CD8-positive, alpha-beta memory T cell (primary cell): ENCODE measurements at regions not wholly inside any gene's neighbourhood (a gene's known extent, or its start where the extent isn't known, plus 50 kb on each side); places are given as distances from the start of the nearest gene placed in this dataset.

ENCODE experiments used
- CTCF ChIA-PET: fragments of 350-600 bp; sonication (Branson Sonifier 250); formaldehyde crosslinking; loops from one replicate; lab custom pipeline; 2021; ENCODE audit warnings: antibody characterized with exemption; lab: Charles Lee
- POLR2A ChIA-PET: fragments of 350-600 bp; sonication (Branson Sonifier 250); formaldehyde crosslinking; loops from one replicate; lab custom pipeline; 2021; ENCODE audit warnings: antibody characterized with exemption; lab: Charles Lee
- DNase-seq, 5 donors: peaks; one replicate each; pipeline versions ENCODE4 v3.0.0 to v3.0.0-alpha.2; 2020 to 2022; ENCODE audit warnings: mixed read lengths in 1 of 5
- H3K27ac ChIP-seq: one replicate; pipeline ENCODE4 v1.7.0; 2013; ENCODE audit warnings: low read depth, mild to moderate bottlenecking, low read length, moderate library complexity
- H3K27me3 ChIP-seq: 2 replicates; pipeline ENCODE4 v1.7.0; 2013; ENCODE audit warnings: low read length, mild to moderate bottlenecking; ENCODE audit not compliant: insufficient read depth, poor library complexity, severe bottlenecking
- H3K36me3 ChIP-seq: 2 replicates; pipeline ENCODE4 v1.7.0; 2013; ENCODE audit warnings: mild to moderate bottlenecking, low read length, moderate library complexity; ENCODE audit not compliant: insufficient read depth
- H3K4me1 ChIP-seq: 2 replicates; pipeline ENCODE4 v1.7.0; 2013; ENCODE audit warnings: mild to moderate bottlenecking, low read length, moderate library complexity; ENCODE audit not compliant: insufficient read depth
- H3K4me3 ChIP-seq: 2 replicates; pipeline ENCODE4 v1.7.0; 2013; ENCODE audit warnings: mild to moderate bottlenecking, low read length
- H3K9me3 ChIP-seq: 2 replicates; pipeline ENCODE4 v1.7.0; 2013; ENCODE audit warnings: mild to moderate bottlenecking, low read length
- H3K27ac Mint-ChIP-seq, 8 donors: one replicate each; pipeline ENCODE4 v1.8.0; 2020 to 2021; ENCODE audit warnings: mixed read lengths in 8 of 8, mild to moderate bottlenecking in 6 of 8, inconsistent platforms in 3 of 8, moderate library complexity in 3 of 8
- H3K27me3 Mint-ChIP-seq, 2 donors: one replicate each; pipeline ENCODE4 v1.8.0; 2020 to 2021; ENCODE audit warnings: mixed read lengths in 2 of 2, mild to moderate bottlenecking in 1 of 2, moderate library complexity in 1 of 2
- H3K36me3 Mint-ChIP-seq, 3 donors: one replicate each; pipeline ENCODE4 v1.8.0; 2020 to 2021; ENCODE audit warnings: mixed read lengths in 3 of 3, inconsistent platforms in 1 of 3, mild to moderate bottlenecking in 1 of 3
- H3K4me1 Mint-ChIP-seq, 3 donors: one replicate each; pipeline ENCODE4 v1.8.0; 2020 to 2021; ENCODE audit warnings: mixed read lengths in 3 of 3, inconsistent platforms in 1 of 3, mild to moderate bottlenecking in 1 of 3
- H3K4me3 Mint-ChIP-seq, 7 donors: one replicate each; pipeline ENCODE4 v1.8.0; 2020 to 2021; ENCODE audit warnings: mixed read lengths in 7 of 7, mild to moderate bottlenecking in 6 of 7, moderate library complexity in 4 of 7, inconsistent platforms in 2 of 7
- H3K9me3 Mint-ChIP-seq, 5 donors: one replicate each; pipeline ENCODE4 v1.8.0; 2020 to 2022; ENCODE audit warnings: mixed read lengths in 5 of 5, mild to moderate bottlenecking in 3 of 5, moderate library complexity in 2 of 5, inconsistent platforms in 1 of 5

DNA sequence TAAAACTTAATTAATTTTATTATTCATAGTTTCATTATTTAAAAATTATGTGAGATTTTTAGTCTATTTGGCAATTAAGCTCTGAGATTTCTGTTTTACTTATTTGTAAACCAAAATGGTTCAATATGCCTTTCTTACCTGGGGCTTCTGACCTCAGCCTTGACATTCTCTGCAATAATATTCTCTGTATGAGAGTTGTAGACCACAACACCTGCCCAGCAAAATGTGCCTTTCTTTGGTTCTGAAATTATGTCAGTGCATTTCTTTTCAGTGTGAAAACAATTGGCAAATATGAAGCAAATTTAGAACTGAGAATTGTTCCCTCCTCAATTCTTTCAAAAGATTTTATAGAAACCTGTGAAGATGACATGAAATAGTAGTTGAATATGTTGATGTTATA is 426.4 kb upstream of the FZD8 start:
- Histone ChIP-seq H3K9me3 (no peaks in the 10 kb centered on the region), H3K27me3 (no peaks in the 10 kb centered on the region), H3K27ac (no peak overlapping the region), H3K4me3 (no peak overlapping the region), H3K4me1 (no peaks in the 10 kb centered on the region), H3K36me3 (no peaks in the 10 kb centered on the region)
- no peak for DNase-seq
- no peaks in the 10 kb centered on the region for H3K27me3 Mint-ChIP-seq
- no peak overlapping the region for H3K27ac Mint-ChIP-seq
- ChIA-PET POLR2A (no interaction called here), CTCF (no interaction called here)
- peaks cover 4 to 14% (median 7%) of the 10 kb centered on the region in 5 donors for H3K9me3 Mint-ChIP-seq
- H3K4me1 Mint-ChIP-seq: no peaks in the 10 kb centered on the region
- H3K36me3 Mint-ChIP-seq: no peaks in the 10 kb centered on the region
- no peak overlapping the region for H3K4me3 Mint-ChIP-seq

DNA sequence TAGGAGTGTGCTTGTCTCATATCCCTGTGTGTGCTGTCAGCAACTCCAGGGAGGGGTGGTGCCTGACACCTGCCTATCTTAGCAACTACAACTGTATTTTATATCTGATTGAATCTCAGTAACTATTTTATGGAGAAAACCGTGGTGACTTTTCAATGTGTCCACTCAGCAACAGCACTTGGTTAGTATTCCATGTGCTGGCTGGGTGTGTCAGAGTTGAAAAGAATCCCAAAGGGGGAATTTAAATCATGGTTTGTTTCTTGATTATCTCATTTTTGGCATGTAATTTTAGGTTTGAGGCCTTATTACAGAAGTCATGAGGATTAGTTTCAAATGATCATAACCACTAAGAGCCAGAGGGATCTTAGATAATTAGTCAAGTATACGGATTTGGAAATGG is 425.7 kb upstream of the FZD8 start:
- DNase-seq: no peak
- no peaks in the 10 kb centered on the region for H3K27me3 Mint-ChIP-seq
- H3K9me3 Mint-ChIP-seq: peaks cover 4 to 14% (median 8%) of the 10 kb centered on the region in 5 donors
- no peaks in the 10 kb centered on the region for H3K9me3 ChIP-seq
- H3K4me1 Mint-ChIP-seq: no peaks in the 10 kb centered on the region
- no peaks in the 10 kb centered on the region for H3K4me1 ChIP-seq
- no peaks in the 10 kb centered on the region for H3K36me3 Mint-ChIP-seq
- ChIA-PET POLR2A (no interaction called here), CTCF (no interaction called here)
- H3K27me3 ChIP-seq: no peaks in the 10 kb centered on the region
- H3K27ac ChIP-seq: no peak overlapping the region
- no peaks in the 10 kb centered on the region for H3K36me3 ChIP-seq
- H3K27ac Mint-ChIP-seq: no peak overlapping the region
- no peak overlapping the region for H3K4me3 Mint-ChIP-seq
- H3K4me3 ChIP-seq: no peak overlapping the region

DNA sequence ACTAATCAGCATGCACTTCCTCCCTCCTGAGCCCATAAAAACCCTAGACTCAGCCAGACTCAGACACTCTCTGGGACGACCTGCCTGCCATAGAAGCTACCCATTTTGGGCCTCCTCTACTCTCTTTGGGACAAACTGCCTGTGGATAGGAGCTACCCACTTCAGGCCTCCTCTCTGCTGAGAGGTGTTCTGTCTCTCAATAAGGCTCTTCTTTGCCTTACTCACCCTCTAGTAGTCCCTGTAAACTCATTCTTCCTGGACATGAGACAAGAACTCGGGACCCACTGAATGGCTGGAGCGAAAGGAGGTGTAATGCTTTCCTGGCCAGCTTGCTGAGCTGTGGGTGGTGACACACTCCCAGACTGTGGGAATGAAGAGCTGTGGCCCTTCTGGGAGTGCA is 424.8 kb upstream of the FZD8 start:
- Mint-ChIP-seq H3K36me3 (no peaks in the 10 kb centered on the region), H3K9me3 (peaks cover 6 to 14% (median 9%) of the 10 kb centered on the region in 5 donors), H3K27ac (no peak overlapping the region), H3K4me3 (no peak overlapping the region), H3K27me3 (no peaks in the 10 kb centered on the region), H3K4me1 (no peaks in the 10 kb centered on the region)
- H3K36me3 ChIP-seq: no peaks in the 10 kb centered on the region
- no peak for DNase-seq
- POLR2A ChIA-PET: no interaction called here
- CTCF ChIA-PET: no interaction called here
- no peaks in the 10 kb centered on the region for H3K4me1 ChIP-seq
- no peaks in the 10 kb centered on the region for H3K9me3 ChIP-seq
- H3K27ac ChIP-seq: no peak overlapping the region
- H3K4me3 ChIP-seq: no peak overlapping the region
- H3K27me3 ChIP-seq: no peaks in the 10 kb centered on the region

- no peaks in the 10 kb centered on the region for H3K4me1 Mint-ChIP-seq
- H3K9me3 Mint-ChIP-seq: peaks cover 6 to 14% (median 9%) of the 10 kb centered on the region in 5 donors
- POLR2A ChIA-PET: no interaction called here
Observed at GRCh38 chr10:36066102-36066501, 424.0 kb upstream of the FZD8 start.

GRCh38 chr10:36063396-36063795 is 421.3 kb upstream of the FZD8 start:
- Histone ChIP-seq H3K4me1 (no peaks in the 10 kb centered on the region), H3K36me3 (no peaks in the 10 kb centered on the region), H3K27ac (no peak overlapping the region), H3K4me3 (no peak overlapping the region), H3K9me3 (no peaks in the 10 kb centered on the region), H3K27me3 (no peaks in the 10 kb centered on the region)
- Mint-ChIP-seq H3K4me1 (no peaks in the 10 kb centered on the region), H3K4me3 (no peak overlapping the region), H3K9me3 (peaks cover 4 to 24% (median 9%) of the 10 kb centered on the region in 5 donors), H3K36me3 (no peaks in the 10 kb centered on the region), H3K27me3 (no peaks in the 10 kb centered on the region), H3K27ac (no peak overlapping the region)
- DNase-seq: no peak
- ChIA-PET CTCF (no interaction called here), POLR2A (no interaction called here)

More at GRCh38 chr10:36066102-36066501, 424.0 kb upstream of the FZD8 start:
- Mint-ChIP-seq H3K27me3 (no peaks in the 10 kb centered on the region), H3K36me3 (no peaks in the 10 kb centered on the region), H3K27ac (no peak overlapping the region), H3K4me3 (no peak overlapping the region)
- H3K27ac ChIP-seq: no peak overlapping the region
- no peaks in the 10 kb centered on the region for H3K4me1 ChIP-seq
- H3K36me3 ChIP-seq: no peaks in the 10 kb centered on the region
- H3K4me3 ChIP-seq: no peak overlapping the region
- H3K9me3 ChIP-seq: no peaks in the 10 kb centered on the region
- no peaks in the 10 kb centered on the region for H3K27me3 ChIP-seq
- CTCF ChIA-PET: no interaction called here
- DNase-seq: no peak

GRCh38 chr10:36057731-36058130 is 415.6 kb upstream of the FZD8 start:
- Histone ChIP-seq H3K27me3 (no peaks in the 10 kb centered on the region), H3K9me3 (no peaks in the 10 kb centered on the region), H3K4me1 (no peaks in the 10 kb centered on the region), H3K4me3 (no peak overlapping the region), H3K27ac (no peak overlapping the region), H3K36me3 (no peaks in the 10 kb centered on the region)
- H3K4me3 Mint-ChIP-seq: no peak overlapping the region
- H3K27me3 Mint-ChIP-seq: no peaks in the 10 kb centered on the region
- no peak for DNase-seq
- no peaks in the 10 kb centered on the region for H3K4me1 Mint-ChIP-seq
- H3K27ac Mint-ChIP-seq: no peak overlapping the region
- ChIA-PET CTCF (no interaction called here), POLR2A (no interaction called here)
- H3K36me3 Mint-ChIP-seq: no peaks in the 10 kb centered on the region
- peaks cover 6 to 26% (median 9%) of the 10 kb centered on the region in 5 donors for H3K9me3 Mint-ChIP-seq

- POLR2A ChIA-PET: no interaction called here
Observed at GRCh38 chr10:36057180-36057579, 415.1 kb upstream of the FZD8 start.

DNA sequence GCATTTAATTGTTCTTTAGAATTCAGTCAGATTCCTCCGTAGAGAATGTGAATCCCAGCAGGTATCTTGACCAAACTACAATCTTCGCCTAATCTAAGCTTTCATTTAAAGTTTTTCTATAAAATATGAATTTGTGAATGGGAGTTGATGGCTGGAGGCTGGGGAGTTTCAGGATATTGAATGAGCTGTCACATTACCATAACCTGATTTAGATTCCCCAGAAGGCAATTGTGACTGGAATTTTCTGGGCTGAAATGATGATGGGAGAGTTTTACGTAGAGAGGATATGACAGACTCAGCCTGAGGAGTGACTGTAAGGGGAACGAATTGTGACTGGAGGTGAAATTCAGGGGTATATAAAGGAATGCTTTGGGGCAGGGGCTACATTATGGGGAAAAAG is 411.7 kb upstream of the FZD8 start:
- DNase-seq: no peak
- ChIA-PET POLR2A (no interaction called here), CTCF (no interaction called here)
- H3K4me1 ChIP-seq: no peaks in the 10 kb centered on the region
- H3K4me3 ChIP-seq: no peak overlapping the region
- Mint-ChIP-seq H3K27me3 (no peaks in the 10 kb centered on the region), H3K27ac (no peak overlapping the region), H3K4me3 (no peak overlapping the region), H3K9me3 (peaks cover 7 to 15% (median 10%) of the 10 kb centered on the region in 5 donors), H3K4me1 (no peaks in the 10 kb centered on the region), H3K36me3 (no peaks in the 10 kb centered on the region)
- H3K36me3 ChIP-seq: no peaks in the 10 kb centered on the region
- H3K27me3 ChIP-seq: no peaks in the 10 kb centered on the region
- no peak overlapping the region for H3K27ac ChIP-seq
- H3K9me3 ChIP-seq: no peaks in the 10 kb centered on the region

More at GRCh38 chr10:36057180-36057579, 415.1 kb upstream of the FZD8 start:
- Histone ChIP-seq H3K4me1 (no peaks in the 10 kb centered on the region), H3K27me3 (no peaks in the 10 kb centered on the region), H3K4me3 (no peak overlapping the region), H3K9me3 (no peaks in the 10 kb centered on the region), H3K36me3 (no peaks in the 10 kb centered on the region), H3K27ac (no peak overlapping the region)
- no peaks in the 10 kb centered on the region for H3K36me3 Mint-ChIP-seq
- H3K4me1 Mint-ChIP-seq: no peaks in the 10 kb centered on the region
- peaks cover 4 to 26% (median 8%) of the 10 kb centered on the region in 5 donors for H3K9me3 Mint-ChIP-seq
- no peaks in the 10 kb centered on the region for H3K27me3 Mint-ChIP-seq
- no peak overlapping the region for H3K27ac Mint-ChIP-seq
- CTCF ChIA-PET: no interaction called here
- H3K4me3 Mint-ChIP-seq: no peak overlapping the region
- no peak for DNase-seq

DNA sequence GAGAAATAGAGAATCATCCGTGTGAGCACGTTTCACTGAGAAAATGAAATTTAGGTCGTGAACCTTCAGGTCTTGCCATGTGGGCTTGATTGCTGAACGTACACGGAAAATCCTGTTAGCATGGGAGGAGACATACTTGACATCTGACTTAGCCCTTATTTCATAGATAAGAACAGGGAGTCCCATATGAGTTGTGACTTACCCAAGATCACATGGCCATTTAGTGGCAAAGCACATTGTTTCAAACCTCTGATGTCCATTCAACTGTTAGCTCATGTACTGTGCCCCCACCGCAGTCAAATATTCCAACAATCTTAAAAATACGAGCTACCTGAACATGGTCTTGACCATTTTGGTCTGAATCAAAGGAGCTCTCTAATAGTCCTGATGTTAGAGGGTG is 411.2 kb upstream of the FZD8 start:
- no peaks in the 10 kb centered on the region for H3K4me1 ChIP-seq
- ChIA-PET POLR2A (no interaction called here), CTCF (no interaction called here)
- no peaks in the 10 kb centered on the region for H3K36me3 ChIP-seq
- no peak overlapping the region for H3K4me3 ChIP-seq
- H3K4me1 Mint-ChIP-seq: no peaks in the 10 kb centered on the region
- H3K9me3 ChIP-seq: no peaks in the 10 kb centered on the region
- peaks cover 7 to 13% (median 10%) of the 10 kb centered on the region in 5 donors for H3K9me3 Mint-ChIP-seq
- no peaks in the 10 kb centered on the region for H3K27me3 ChIP-seq
- no peaks in the 10 kb centered on the region for H3K36me3 Mint-ChIP-seq
- H3K27ac ChIP-seq: no peak overlapping the region
- H3K4me3 Mint-ChIP-seq: no peak overlapping the region
- no peak overlapping the region for H3K27ac Mint-ChIP-seq
- DNase-seq: no peak
- no peaks in the 10 kb centered on the region for H3K27me3 Mint-ChIP-seq
